Activated CD4-positive, alpha-beta T cell treated with anti-CD3 and anti-CD28 coated beads, Interleukin-2, amount 10 ng/mL, durations not matched to agents 24 days and 14 days (primary cell): ENCODE measurements at regions not wholly inside any gene's neighbourhood (a gene's known extent, or its start where the extent isn't known, plus 50 kb on each side); places are given as distances from the start of the nearest gene placed in this dataset.

Source experiments
- DNase-seq: peaks from one replicate; pipeline ENCODE4 v3.0.0; 2022
- H3K27ac Mint-ChIP-seq: one replicate; pipeline ENCODE4 v1.8.0; 2022; ENCODE audit warnings: mild to moderate bottlenecking, mixed read lengths
- H3K27me3 Mint-ChIP-seq: one replicate; pipeline ENCODE4 v1.8.0; 2022; ENCODE audit warnings: mixed read lengths
- H3K36me3 Mint-ChIP-seq: one replicate; pipeline ENCODE4 v1.8.0; 2022; ENCODE audit warnings: low read depth, mild to moderate bottlenecking, mixed read lengths
- H3K4me1 Mint-ChIP-seq: one replicate; pipeline ENCODE4 v1.8.0; 2021; ENCODE audit warnings: mixed read lengths
- H3K4me3 Mint-ChIP-seq: one replicate; pipeline ENCODE4 v1.8.0; 2022; ENCODE audit warnings: mild to moderate bottlenecking, moderate library complexity, mixed read lengths
- H3K9me3 Mint-ChIP-seq: one replicate; pipeline ENCODE4 v1.8.0; 2021; ENCODE audit warnings: mixed read lengths
- intact Hi-C: fragments of 100-400 bp; cut with micrococcal nuclease; formaldehyde crosslinking; loops from one replicate; pipeline ENCODE4 v1.15.1; 2023

- no peaks in the 10 kb centered on the region for H3K27me3 Mint-ChIP-seq
- intact Hi-C loops, result no loop called here
- no peak overlapping the region for H3K27ac Mint-ChIP-seq
- peaks cover 10% of the 10 kb centered on the region for H3K9me3 Mint-ChIP-seq
- no peak for DNase-seq
- H3K4me1 Mint-ChIP-seq, result no peaks in the 10 kb centered on the region
- H3K4me3 Mint-ChIP-seq, result no peak overlapping the region
- no peaks in the 10 kb centered on the region for H3K36me3 Mint-ChIP-seq
Measured at GRCh38 chr16:35377142-35377541, 1917.7 kb downstream of the TP53TG3F start.

GRCh38 chr16:35386619-35387018 lies 1927.2 kb downstream of the TP53TG3F start:
- intact Hi-C loops, result no loop called here

GRCh38 chr16:35391328-35391727 lies 1931.9 kb downstream of the TP53TG3F start:
- H3K4me3 Mint-ChIP-seq, result no peak overlapping the region
- no peaks in the 10 kb centered on the region for H3K36me3 Mint-ChIP-seq
- H3K9me3 Mint-ChIP-seq, result peaks cover 12% of the 10 kb centered on the region
- no peaks in the 10 kb centered on the region for H3K4me1 Mint-ChIP-seq
- DNase-seq, result peak; percentile 66
- intact Hi-C loops, result no loop called here
- H3K27me3 Mint-ChIP-seq, result no peaks in the 10 kb centered on the region
- H3K27ac Mint-ChIP-seq, result no peak overlapping the region

More at GRCh38 chr16:35386619-35387018, 1927.2 kb downstream of the TP53TG3F start:
- no peak for DNase-seq
- Mint-ChIP-seq H3K27ac (no peak overlapping the region), H3K4me1 (no peaks in the 10 kb centered on the region), H3K27me3 (no peaks in the 10 kb centered on the region), H3K36me3 (no peaks in the 10 kb centered on the region), H3K4me3 (no peak overlapping the region), H3K9me3 (peaks cover 9% of the 10 kb centered on the region)

DNA sequence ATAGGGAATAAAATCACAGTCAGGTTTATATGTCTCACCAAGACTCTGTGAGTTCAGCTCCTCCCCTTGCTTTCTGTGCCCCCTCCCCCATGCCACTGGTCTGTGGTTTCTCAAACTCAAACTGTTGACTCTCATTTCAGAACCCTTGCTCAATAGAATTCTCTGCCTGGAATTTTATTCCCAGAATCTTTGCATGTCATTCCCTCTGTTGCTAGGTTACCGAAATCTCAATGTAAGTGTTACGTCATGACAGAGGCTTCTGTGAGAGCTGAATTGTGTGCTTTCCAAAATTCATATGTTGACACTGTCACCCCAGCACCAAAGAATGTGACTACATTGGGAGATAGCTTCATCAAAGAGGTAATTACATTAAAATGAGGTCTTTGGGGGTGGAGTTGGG lies 1938.8 kb downstream of the TP53TG3F start:
- no peaks in the 10 kb centered on the region for H3K4me1 Mint-ChIP-seq
- H3K27me3 Mint-ChIP-seq, result no peaks in the 10 kb centered on the region
- peaks cover 4% of the 10 kb centered on the region for H3K9me3 Mint-ChIP-seq
- H3K36me3 Mint-ChIP-seq, result no peaks in the 10 kb centered on the region
- no peak overlapping the region for H3K27ac Mint-ChIP-seq
- DNase-seq, result no peak
- intact Hi-C loops, result no loop called here
- H3K4me3 Mint-ChIP-seq, result no peak overlapping the region

GRCh38 chr16:35399133-35399532 lies 1939.7 kb downstream of the TP53TG3F start:
- Mint-ChIP-seq H3K4me1 (no peaks in the 10 kb centered on the region), H3K36me3 (no peaks in the 10 kb centered on the region), H3K27me3 (no peaks in the 10 kb centered on the region), H3K9me3 (peaks cover 4% of the 10 kb centered on the region), H3K4me3 (no peak overlapping the region), H3K27ac (no peak overlapping the region)
- DNase-seq, result no peak
- intact Hi-C loops, result no loop called here

- Mint-ChIP-seq H3K36me3 (no peaks in the 10 kb centered on the region), H3K9me3 (peaks cover 15% of the 10 kb centered on the region), H3K4me3 (no peak overlapping the region), H3K27ac (no peak overlapping the region), H3K27me3 (no peaks in the 10 kb centered on the region), H3K4me1 (no peaks in the 10 kb centered on the region)
- intact Hi-C loops, result no loop called here
- DNase-seq, result no peak
Measured at GRCh38 chr16:35404273-35404672, 1944.9 kb downstream of the TP53TG3F start.

GRCh38 chr16:35405526-35405925 lies 1946.1 kb downstream of the TP53TG3F start:
- no peaks in the 10 kb centered on the region for H3K36me3 Mint-ChIP-seq
- H3K27me3 Mint-ChIP-seq, result no peaks in the 10 kb centered on the region
- H3K4me1 Mint-ChIP-seq, result no peaks in the 10 kb centered on the region

DNA sequence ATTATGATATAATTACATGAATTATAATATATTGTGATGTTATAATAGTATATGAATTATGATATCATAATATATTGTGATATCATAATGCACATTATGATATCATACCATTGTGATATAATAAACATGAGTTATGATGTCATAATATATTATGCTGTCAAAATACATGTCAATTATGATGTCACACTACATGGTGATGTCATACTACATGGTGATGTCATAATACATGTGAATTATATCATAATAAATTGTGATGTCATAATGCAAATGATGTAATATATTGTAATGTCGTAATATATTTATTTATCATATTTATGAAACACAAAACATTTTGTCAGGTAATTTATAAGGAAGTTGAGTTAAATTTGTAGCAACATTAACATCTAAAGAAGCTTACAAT lies 1950.1 kb downstream of the TP53TG3F start:
- H3K9me3 Mint-ChIP-seq, result peaks cover 17% of the 10 kb centered on the region
- H3K27ac Mint-ChIP-seq, result no peak overlapping the region
- H3K36me3 Mint-ChIP-seq, result no peaks in the 10 kb centered on the region
- no peaks in the 10 kb centered on the region for H3K27me3 Mint-ChIP-seq
- DNase-seq, result no peak
- intact Hi-C loops, result no loop called here
- H3K4me1 Mint-ChIP-seq, result no peaks in the 10 kb centered on the region
- H3K4me3 Mint-ChIP-seq, result no peak overlapping the region

More at GRCh38 chr16:35405526-35405925, 1946.1 kb downstream of the TP53TG3F start:
- DNase-seq, result no peak
- Mint-ChIP-seq H3K27ac (no peak overlapping the region), H3K9me3 (peaks cover 17% of the 10 kb centered on the region), H3K4me3 (no peak overlapping the region)
- intact Hi-C loops, result no loop called here

DNA sequence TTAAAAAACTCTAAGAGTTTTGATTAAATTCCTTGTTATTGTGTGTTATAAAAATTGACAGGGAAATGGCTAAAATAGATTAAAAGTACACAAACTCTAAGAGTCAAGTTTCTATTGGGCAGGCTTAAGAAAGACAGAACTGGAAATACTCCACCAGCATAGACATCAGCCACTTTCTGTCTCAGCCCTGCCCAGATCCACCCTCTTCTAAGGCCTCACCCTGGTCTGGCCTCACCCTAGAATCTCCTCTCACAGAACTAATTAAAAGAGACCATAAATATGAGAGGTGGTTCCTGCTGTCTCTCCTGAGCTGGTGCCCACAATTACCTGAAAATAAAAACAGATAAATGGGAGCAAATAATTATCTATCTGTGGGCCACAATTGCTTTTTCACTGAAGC lies 1951.0 kb downstream of the TP53TG3F start:
- no peak for DNase-seq
- no peaks in the 10 kb centered on the region for H3K36me3 Mint-ChIP-seq
- intact Hi-C loops, result no loop called here
- peaks cover 21% of the 10 kb centered on the region for H3K9me3 Mint-ChIP-seq
- H3K4me1 Mint-ChIP-seq, result no peaks in the 10 kb centered on the region
- H3K4me3 Mint-ChIP-seq, result no peak overlapping the region
- no peak overlapping the region for H3K27ac Mint-ChIP-seq
- H3K27me3 Mint-ChIP-seq, result no peaks in the 10 kb centered on the region

- intact Hi-C loops, result no loop called here
- H3K27ac Mint-ChIP-seq, result no peak overlapping the region
- peaks cover 21% of the 10 kb centered on the region for H3K9me3 Mint-ChIP-seq
Measured at GRCh38 chr16:35411156-35411555, 1951.7 kb downstream of the TP53TG3F start.

GRCh38 chr16:35414139-35414538 lies 1954.7 kb downstream of the TP53TG3F start:
- H3K4me1 Mint-ChIP-seq, result no peaks in the 10 kb centered on the region
- peaks cover 8% of the 10 kb centered on the region for H3K9me3 Mint-ChIP-seq
- no peaks in the 10 kb centered on the region for H3K36me3 Mint-ChIP-seq
- no peaks in the 10 kb centered on the region for H3K27me3 Mint-ChIP-seq
- H3K27ac Mint-ChIP-seq, result no peak overlapping the region
- intact Hi-C loops, result no loop called here
- DNase-seq, result no peak
- no peak overlapping the region for H3K4me3 Mint-ChIP-seq

More at GRCh38 chr16:35411156-35411555, 1951.7 kb downstream of the TP53TG3F start:
- Mint-ChIP-seq H3K4me3 (no peak overlapping the region), H3K36me3 (no peaks in the 10 kb centered on the region), H3K27me3 (no peaks in the 10 kb centered on the region), H3K4me1 (no peaks in the 10 kb centered on the region)
- DNase-seq, result no peak

DNA sequence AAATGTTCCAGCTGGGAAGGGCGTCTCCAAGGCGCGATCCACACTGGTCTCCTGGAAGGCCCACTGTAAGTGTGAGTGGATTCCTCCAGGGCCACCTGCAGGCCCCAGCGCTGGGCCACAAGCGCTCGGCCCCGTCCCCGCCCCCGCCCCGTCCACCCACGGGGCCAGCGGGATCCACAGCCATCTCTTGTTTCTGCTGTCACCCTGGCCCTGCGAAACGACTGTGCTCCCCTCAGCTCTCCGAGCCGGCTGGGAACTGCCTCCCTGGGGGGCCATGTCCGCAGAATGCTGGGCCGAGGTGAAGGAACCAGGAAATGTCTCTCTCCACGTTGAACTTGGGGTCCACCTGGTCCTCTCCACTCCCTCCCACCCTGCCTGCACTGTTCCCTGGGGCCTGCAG lies 1955.2 kb downstream of the TP53TG3F start:
- Mint-ChIP-seq H3K36me3 (no peaks in the 10 kb centered on the region), H3K27ac (no peak overlapping the region), H3K27me3 (no peaks in the 10 kb centered on the region), H3K4me3 (no peak overlapping the region), H3K4me1 (no peaks in the 10 kb centered on the region), H3K9me3 (peaks cover 7% of the 10 kb centered on the region)
- DNase-seq, result no peak
- intact Hi-C loops, result no loop called here

GRCh38 chr16:35425270-35425669 lies 1965.9 kb downstream of the TP53TG3F start:
- H3K4me3 Mint-ChIP-seq, result no peak overlapping the region
- no peaks in the 10 kb centered on the region for H3K27me3 Mint-ChIP-seq
- intact Hi-C loops, result no loop called here
- DNase-seq, result no peak
- no peaks in the 10 kb centered on the region for H3K4me1 Mint-ChIP-seq
- H3K27ac Mint-ChIP-seq, result no peak overlapping the region
- H3K9me3 Mint-ChIP-seq, result peaks cover 18% of the 10 kb centered on the region
- H3K36me3 Mint-ChIP-seq, result no peaks in the 10 kb centered on the region

DNA sequence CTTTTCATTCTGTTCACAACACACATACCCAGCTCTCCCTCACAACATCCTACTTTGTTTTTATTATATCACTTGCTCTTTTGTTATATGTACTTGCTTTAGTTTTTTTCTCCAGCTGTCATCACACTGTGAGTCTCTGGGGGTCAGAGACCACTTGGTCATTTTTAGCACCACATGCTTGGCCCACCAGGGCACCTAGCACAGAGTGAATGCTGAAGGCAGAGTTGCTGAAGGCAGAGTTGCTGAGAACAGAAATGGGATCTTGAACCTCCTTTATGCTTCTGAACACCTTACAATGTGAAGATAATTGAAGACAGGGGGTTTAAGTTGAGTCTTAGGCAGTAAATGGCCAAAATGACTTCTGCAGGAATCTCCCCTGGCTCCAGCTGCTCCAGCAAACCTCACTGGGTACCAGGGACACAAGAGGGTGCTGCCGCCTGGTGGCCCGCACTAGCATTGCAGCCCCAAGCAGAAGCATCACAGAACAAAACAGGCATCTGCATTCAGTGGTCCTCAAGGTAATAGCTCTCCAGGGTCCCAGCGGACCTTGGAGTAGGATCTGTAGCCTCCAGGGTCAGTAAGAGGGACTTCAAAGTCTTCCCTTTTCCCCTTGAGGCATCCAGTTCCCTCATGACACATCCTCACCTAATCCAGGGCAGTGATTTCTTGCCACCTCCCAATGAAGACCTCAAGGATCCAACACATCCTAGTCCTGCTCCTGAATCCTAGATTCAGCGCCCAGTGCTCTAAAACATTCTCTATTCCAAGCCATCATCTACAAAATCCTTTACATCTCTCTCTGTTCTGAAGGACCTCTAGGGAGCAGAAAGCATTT lies 1972.6 kb downstream of the TP53TG3F start:
- H3K4me3 Mint-ChIP-seq, result no peak overlapping the region
- no peaks in the 10 kb centered on the region for H3K4me1 Mint-ChIP-seq
- H3K27me3 Mint-ChIP-seq, result no peaks in the 10 kb centered on the region
- H3K36me3 Mint-ChIP-seq, result no peaks in the 10 kb centered on the region
- DNase-seq, result no peak
- peaks cover 14% of the 10 kb centered on the region for H3K9me3 Mint-ChIP-seq
- H3K27ac Mint-ChIP-seq, result no peak overlapping the region
- intact Hi-C loops, result no loop called here

DNA sequence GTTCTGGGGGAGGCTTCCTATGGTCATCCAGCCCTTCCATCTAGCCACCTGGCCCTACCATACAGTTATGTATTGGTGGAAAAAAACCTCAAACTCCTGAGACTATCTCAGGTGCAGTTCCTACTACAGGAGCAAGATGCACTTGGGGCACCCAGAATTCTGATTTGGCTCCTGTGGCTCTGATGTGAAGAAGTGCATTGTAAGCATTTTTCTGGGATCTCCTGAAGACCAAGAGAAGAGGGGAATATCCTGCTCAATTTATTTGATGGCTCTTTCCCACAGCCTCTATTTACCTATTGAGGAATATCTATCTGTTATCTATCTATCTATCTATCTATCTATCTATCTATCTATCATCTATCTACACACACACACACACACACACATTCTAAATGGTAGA lies 1981.5 kb downstream of the TP53TG3F start:
- DNase-seq, result no peak
- Mint-ChIP-seq H3K27me3 (no peaks in the 10 kb centered on the region), H3K4me3 (no peak overlapping the region), H3K27ac (no peak overlapping the region), H3K9me3 (peaks cover 14% of the 10 kb centered on the region), H3K4me1 (no peaks in the 10 kb centered on the region), H3K36me3 (no peaks in the 10 kb centered on the region)
- intact Hi-C loops, result no loop called here
